Gastroesophageal sphincter (tissue), 3 donors: ENCODE measurements at regions not wholly inside any gene's neighbourhood (a gene's known extent, or its start where the extent isn't known, plus 50 kb on each side); places are given as distances from the start of the nearest gene placed in this dataset.

Experiments
- POLR2AphosphoS5 ChIP-seq: sonication (generic); formaldehyde crosslinking; IDR thresholded peaks from one replicate; pipeline ENCODE4 v1.6.1; 2017; ENCODE audit warnings: antibody characterized with exemption
- TF ChIP-seq, protein P1 (sequence below), 4 experiments: fragments of 200-600 bp in 2 of 4; fragments of 450-650 bp in 2 of 4; sonication (generic) in 1 of 4; IDR thresholded peaks; one replicate each; pipeline ENCODE4 v1.5.1; 2017 to 2019; ENCODE audit warnings: antibody characterized with exemption in 4 of 4, mild to moderate bottlenecking in 2 of 4, moderate library complexity in 2 of 4

DNA sequence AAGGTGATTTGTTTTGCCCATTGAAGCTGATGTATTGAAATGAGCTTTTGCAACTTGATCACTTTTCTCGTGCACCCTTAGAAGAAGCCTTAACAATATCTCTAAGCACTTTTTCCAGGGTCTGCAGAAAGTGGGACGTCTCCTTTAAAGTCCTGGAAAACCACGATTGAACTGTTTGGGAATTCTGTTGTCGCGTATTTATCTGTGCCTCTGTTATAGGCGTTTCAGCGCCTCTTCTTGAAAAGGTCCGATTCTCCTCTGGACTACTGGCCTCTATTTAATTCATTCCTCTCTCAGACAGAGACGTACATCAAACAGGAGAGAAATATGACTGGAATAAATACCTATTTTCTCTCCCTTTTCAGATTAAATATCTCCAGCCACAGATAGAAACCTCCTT, 262.4 kb upstream of the PSMD7 start:
- TF ChIP-seq, protein P1, sequence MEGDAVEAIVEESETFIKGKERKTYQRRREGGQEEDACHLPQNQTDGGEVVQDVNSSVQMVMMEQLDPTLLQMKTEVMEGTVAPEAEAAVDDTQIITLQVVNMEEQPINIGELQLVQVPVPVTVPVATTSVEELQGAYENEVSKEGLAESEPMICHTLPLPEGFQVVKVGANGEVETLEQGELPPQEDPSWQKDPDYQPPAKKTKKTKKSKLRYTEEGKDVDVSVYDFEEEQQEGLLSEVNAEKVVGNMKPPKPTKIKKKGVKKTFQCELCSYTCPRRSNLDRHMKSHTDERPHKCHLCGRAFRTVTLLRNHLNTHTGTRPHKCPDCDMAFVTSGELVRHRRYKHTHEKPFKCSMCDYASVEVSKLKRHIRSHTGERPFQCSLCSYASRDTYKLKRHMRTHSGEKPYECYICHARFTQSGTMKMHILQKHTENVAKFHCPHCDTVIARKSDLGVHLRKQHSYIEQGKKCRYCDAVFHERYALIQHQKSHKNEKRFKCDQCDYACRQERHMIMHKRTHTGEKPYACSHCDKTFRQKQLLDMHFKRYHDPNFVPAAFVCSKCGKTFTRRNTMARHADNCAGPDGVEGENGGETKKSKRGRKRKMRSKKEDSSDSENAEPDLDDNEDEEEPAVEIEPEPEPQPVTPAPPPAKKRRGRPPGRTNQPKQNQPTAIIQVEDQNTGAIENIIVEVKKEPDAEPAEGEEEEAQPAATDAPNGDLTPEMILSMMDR (IDR thresholded peaks at IDR 0.05), result no peak
- no peak for TF ChIP-seq POLR2AphosphoS5
